LNCAP (cell line): ENCODE measurements at regions not wholly inside any gene's neighbourhood (a gene's known extent, or its start where the extent isn't known, plus 50 kb on each side); places are given as distances from the start of the nearest gene placed in this dataset.

Experiments
- TF ChIP-seq, protein P1 (sequence below): fragments of 450-650 bp; IDR thresholded peaks from 2 replicates; pipeline ENCODE4 v1.5.1; 2017; ENCODE audit warnings: mild to moderate bottlenecking

GRCh38 chr3:168442502-168442901 is 346.8 kb upstream of the GOLIM4 start:
- TF ChIP-seq, protein P1, sequence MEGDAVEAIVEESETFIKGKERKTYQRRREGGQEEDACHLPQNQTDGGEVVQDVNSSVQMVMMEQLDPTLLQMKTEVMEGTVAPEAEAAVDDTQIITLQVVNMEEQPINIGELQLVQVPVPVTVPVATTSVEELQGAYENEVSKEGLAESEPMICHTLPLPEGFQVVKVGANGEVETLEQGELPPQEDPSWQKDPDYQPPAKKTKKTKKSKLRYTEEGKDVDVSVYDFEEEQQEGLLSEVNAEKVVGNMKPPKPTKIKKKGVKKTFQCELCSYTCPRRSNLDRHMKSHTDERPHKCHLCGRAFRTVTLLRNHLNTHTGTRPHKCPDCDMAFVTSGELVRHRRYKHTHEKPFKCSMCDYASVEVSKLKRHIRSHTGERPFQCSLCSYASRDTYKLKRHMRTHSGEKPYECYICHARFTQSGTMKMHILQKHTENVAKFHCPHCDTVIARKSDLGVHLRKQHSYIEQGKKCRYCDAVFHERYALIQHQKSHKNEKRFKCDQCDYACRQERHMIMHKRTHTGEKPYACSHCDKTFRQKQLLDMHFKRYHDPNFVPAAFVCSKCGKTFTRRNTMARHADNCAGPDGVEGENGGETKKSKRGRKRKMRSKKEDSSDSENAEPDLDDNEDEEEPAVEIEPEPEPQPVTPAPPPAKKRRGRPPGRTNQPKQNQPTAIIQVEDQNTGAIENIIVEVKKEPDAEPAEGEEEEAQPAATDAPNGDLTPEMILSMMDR, result no peak

GRCh38 chr3:168436245-168436724 is 340.6 kb upstream of the GOLIM4 start:
- TF ChIP-seq, protein P1, result no peak

DNA sequence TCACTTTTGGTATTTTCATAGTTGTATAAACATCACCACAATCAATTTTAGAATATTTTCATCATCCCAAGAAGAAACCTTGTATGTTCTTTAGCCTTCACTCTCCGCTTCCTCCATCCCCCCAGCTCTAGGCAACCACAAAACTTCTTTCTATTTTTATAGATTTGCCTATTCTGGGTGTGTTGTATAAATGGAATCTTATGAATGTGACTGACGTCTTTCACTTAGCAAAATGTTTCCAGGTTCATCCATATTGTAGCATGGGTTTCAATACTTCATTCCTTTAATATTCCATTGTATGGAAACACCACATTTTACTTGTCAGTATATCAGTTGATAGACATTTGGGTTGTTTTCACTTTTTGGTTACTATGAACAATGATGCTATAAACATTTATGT is 335.8 kb upstream of the GOLIM4 start:
- TF ChIP-seq, protein P1, result no peak

DNA sequence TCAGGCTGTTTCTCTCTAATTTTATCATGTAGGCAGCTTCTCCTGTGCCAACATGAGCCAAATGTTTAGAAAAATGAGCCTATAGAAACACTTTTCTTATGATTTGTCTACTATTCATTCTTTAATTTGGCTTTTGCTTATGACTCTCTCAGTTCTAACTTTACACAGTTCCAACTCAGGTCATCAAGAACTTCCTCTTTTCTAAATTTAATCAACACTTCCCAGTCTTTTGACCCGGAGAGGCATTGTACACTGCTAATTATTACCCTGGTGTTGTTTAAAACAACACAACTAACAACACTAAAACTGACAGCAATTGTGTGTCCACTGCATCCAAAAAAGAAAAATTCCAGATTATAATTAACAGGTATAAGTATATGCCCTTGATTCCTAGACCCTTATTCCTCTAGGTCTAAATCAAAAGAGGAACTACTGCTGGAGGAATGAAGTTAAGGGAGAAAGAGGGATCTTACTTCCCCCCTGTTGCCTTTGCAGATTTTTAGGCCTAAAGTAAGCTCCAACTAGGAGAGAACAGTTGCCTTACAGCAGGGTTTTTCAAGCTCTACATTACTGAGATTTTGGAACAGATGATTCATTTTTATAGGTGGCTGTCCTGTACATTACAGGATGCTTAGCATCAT is 332.2 kb upstream of the GOLIM4 start:
- TF ChIP-seq, protein P1, result no peak

- TF ChIP-seq, protein P1, result no peak
These were observed 331.4 kb upstream of the GOLIM4 start for GRCh38 chr3:168427156-168427555.

DNA sequence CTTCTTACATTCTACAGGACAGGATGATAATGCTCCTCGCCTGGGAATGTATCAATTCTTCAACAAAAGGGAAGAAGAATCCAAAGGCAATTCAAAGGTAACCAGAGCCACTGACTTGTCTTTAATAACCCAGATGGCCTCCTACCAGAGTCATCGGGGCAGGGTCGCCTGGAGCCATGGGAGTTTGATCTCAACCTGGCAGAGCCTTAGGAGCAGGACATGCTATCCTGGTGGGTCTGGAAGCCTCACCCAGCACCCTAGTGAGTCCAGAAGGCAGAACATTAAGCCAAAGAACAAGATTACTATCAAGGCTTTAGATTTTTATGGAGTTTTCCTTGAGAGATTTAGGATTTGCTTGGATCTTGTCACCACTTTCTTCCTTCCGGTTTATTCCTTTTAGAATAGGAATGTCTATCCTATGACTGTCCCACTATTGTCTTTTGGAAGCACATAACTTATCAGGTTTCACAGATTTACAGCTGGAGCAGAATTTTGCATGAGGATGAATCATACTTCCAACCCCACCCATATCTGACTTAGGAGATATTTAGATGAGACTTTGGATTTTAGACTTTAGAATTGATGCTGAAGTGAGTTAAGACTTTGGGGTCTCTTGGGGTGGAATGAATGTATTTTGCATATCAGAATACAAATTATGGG is 330.3 kb upstream of the GOLIM4 start:
- TF ChIP-seq, protein P1, result no peak

GRCh38 chr3:168424059-168424734 is 328.5 kb upstream of the GOLIM4 start:
- TF ChIP-seq, protein P1, result no peak
